GM18502 (cell line): ENCODE measurements at regions not wholly inside any gene's neighbourhood (a gene's known extent, or its start where the extent isn't known, plus 50 kb on each side); places are given as distances from the start of the nearest gene placed in this dataset.
"Not testable (repeated sequence)": the region's sequence is repeated elsewhere in the genome, so short reads cannot be mapped to it uniquely, and the experiment has no call there.

ENCODE experiments used
- ATAC-seq: cut with Tn5 transposase; IDR thresholded peaks from one replicate; pipeline ENCODE4 v1.9.1; 2021; ENCODE audit warnings: mild to moderate bottlenecking; ENCODE audit not compliant: unreplicated experiment, poor library complexity

DNA sequence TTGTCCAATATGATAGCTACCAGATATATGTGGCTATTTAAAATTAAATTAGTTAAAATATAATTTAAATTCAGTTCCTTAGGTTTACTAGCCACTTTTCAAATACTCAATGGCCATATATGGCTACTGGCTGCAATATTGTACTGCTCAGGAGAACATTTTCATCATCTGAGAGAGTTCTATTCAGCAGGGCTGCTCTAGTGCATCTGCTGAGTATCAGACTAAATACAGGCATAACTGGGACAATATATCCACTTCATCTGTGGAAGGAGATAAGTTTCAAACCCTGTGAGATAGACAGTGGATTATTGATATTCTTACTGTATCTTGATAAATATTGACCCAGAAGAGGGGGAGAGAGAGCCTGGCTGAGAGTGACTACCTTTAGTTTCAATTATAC is 240.1 kb upstream of the ANKRD50 start:
- no peak for ATAC-seq

DNA sequence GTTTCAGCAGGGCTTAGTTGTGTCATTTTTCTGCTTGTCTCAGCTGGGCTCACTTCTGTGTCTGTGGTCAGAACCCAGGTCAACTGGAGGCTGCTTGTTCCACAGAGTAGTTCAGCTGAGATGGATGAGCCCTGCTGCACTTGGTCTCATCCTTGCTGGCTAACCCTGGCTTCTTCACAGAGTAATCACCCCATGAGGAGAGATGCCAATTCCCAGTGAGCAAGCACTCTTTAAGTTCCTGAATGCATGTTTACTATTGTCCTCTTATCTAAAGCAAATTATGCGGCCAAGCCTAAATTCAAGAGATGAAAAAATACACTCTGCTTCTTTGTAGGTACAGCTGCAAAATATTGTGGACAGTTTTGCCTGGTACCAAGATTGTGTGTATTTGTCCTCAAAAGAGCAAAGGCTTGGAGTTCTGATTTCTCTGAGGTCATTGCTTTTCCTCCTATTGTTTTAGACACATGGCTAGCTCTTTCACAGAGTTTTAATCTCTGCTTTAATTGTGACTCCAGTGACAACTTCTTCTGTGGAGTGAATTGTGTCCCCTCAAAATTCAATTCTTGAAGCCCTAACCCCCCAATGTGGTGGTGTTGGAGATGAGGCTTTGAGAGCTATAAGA is 236.6 kb upstream of the ANKRD50 start:
- no peak for ATAC-seq

DNA sequence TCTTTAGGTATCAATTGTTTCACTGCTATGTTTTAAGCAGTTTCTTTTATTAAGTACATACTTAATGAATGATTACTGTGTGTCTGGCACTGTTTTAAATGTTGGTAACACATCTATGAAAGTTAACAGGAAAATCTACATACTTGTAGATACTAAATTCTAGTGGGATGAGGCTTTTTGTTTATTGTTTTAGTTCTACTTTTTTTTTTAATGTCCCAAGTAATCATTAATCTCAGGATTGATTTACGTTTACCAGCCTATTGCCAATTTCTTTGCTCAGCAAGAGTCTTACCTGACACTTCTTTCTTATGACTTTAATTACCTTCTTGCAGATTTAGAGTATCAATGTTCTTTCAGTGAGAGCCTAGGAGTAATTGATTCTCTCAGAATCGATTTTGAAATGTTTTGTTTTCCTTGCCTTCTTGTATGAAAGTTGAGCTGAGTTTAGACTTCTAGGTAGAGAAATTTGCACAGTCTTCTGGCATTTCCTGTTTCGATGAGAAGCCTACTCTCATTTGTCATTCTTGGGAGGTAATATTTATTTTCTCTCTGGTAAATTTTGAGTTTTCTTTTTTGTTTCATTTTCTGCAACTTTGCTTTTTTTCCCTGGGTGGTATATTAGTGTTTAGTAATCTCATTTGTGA is 235.2 kb upstream of the ANKRD50 start:
- ATAC-seq: no peak

GRCh38 chr4:124946696-124947095 is 234.2 kb upstream of the ANKRD50 start:
- no peak for ATAC-seq

DNA sequence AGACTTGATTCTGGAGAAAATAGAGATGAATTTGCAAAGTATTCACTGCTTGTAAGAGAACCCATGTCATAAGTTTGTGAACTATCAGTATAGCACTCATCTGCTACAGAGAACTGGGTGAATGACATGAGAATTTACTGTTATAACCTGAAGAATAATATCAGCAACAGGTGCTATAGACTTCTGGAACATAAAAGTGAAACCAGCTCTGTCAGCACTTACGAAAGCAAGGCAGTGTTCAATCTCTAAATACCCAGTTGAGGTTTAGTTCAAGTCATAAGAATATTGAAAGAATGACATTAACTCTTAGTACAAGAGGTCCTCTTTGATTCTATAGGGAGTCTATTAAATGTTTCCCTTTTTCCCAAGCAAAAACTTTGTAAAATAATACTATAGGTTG is 232.9 kb upstream of the ANKRD50 start:
- no peak for ATAC-seq

- ATAC-seq: no peak
Observed at GRCh38 chr4:124943938-124944337, 231.4 kb upstream of the ANKRD50 start.

GRCh38 chr4:124943145-124943889 is 230.8 kb upstream of the ANKRD50 start:
- ATAC-seq: no peak

DNA sequence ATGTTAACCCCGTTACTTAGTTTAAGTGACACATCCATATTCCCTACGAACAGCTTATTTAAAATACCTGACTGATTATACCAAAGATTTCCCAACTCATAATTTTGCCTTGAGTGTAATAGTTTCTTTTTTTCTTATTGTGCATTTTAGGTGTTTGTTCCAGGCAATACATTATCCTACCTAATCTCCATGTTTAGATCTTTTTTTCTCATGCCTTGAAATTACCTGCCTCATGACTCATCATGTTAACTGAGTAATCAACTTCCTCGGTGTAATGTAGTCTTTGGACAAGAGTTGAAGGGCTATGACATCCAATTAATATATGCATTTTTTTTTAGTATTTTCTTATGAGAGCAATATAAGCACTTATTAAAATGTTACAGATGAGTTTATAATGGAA is 228.7 kb upstream of the ANKRD50 start:
- ATAC-seq: no peak

- no peak for ATAC-seq
Observed at GRCh38 chr4:124940387-124940786, 227.9 kb upstream of the ANKRD50 start.

GRCh38 chr4:124939908-124940307 is 227.4 kb upstream of the ANKRD50 start:
- no peak for ATAC-seq

DNA sequence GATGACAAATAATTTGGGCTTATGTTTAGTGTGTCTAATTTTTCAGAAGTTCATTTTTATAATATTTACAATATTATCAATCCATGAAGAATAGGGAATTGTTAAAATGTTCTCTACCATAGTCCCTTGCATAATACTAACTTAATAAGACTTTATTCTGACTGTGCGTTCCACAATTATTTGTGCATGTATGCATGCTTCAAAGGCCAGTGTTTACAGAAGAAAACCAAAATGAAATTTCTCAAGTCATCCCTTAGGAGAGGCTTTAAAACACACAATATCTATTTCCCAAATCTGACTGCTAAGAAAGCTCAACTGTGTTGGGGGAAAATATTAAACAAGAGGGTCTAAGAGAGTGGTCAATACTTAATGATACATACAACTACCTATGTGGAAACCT is 226.3 kb upstream of the ANKRD50 start:
- no peak for ATAC-seq

- no peak for ATAC-seq
Observed at GRCh38 chr4:124937993-124938392, 225.5 kb upstream of the ANKRD50 start.

GRCh38 chr4:124936427-124936826 is 223.9 kb upstream of the ANKRD50 start:
- no peak for ATAC-seq

GRCh38 chr4:124934916-124935315 is 222.4 kb upstream of the ANKRD50 start:
- ATAC-seq: no peak

DNA sequence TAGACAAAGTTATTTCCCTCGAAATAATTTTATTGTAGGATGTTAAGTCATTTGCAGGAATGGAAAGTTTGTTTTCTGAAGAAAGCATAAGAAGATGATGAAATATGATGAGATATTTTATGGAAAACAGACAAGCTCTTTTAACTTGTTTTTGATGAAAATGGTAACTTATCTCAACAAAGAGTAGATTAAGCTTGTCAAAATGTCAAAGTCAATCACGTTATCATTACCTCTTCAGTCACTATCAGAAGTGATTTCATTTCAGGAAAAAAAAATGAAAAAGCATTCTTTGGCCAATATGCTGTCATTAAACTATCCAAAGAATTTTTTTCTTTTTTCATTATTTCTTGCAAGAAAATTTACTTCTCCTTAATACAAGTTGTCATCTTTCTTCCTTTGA is 221.0 kb upstream of the ANKRD50 start:
- ATAC-seq: no peak

- no peak for ATAC-seq
Observed at GRCh38 chr4:124932447-124932846, 219.9 kb upstream of the ANKRD50 start.

- ATAC-seq: no peak
Observed at GRCh38 chr4:124931050-124931449, 218.5 kb upstream of the ANKRD50 start.

DNA sequence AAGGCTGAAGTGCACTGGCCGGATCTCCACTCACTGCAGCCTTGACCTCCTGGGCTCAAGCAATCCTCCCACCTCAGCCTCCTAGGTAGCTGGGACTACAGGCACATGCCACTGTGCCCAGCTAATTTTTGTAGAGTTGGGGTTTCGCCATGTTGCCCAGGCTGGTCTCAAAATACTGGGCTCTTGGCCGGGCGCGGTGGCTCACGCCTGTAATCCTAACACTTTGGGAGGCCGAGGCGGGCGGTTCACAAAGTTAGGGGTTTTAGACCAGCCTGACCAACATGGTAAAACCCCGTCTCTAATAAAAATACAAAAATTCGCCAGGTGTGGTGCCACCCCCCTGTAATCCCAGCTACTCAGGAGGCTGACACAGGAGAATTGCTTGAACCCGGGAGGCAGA is 210.2 kb upstream of the ANKRD50 start:
- ATAC-seq: not testable (repeated sequence)

DNA sequence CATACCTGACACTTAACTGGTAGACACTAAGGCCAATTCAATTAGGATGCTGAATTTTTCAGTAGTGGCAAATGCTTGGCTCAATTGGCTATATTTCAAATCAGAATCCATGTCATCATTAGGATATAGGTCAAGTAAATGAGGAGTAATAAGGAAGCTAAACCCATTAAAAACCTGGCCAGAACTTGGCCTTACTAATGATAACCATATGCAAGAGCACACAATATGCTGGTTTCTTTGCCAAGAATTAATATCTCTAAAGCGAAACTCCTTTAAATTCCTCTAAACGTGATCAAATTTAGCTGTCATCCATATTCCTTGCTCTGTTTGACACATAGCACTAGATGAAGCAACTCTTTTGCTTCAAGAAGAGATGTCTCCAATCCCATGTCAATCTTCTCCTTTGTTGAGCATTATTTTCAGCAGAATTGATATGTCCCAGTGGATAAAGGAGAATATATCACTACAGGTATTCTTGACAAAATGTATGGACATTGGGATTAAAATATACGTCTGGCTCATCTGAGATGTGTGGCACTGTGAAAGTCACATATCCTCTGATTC is 206.1 kb upstream of the ANKRD50 start:
- ATAC-seq: no peak

- ATAC-seq: no peak
Observed at GRCh38 chr4:124915073-124915472, 202.5 kb upstream of the ANKRD50 start.

DNA sequence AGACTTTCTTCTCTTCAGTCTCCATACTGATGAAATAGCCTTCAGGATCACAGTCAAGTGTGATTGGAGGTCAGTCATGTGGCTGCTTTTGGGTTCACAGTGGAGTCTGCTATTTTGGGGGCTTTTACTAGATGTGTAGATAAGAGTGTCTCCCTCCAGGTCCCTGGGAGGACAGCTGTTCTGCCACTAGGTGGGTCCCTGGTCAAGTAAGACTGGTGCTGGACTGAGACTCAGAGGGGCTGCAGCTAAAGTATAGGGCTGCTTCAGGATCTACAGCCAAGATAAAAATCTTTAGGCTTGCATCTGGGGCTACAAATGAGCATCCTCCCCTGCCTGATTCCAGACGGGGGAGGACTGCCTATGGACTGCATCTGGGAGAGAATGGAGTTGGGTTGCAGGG is 200.7 kb upstream of the ANKRD50 start:
- no peak for ATAC-seq
